ENCODE measurements at regions not wholly inside any gene's neighbourhood (a gene's known extent, or its start where the extent isn't known, plus 50 kb on each side); places are given as distances from the start of the nearest gene placed in this dataset.

DNA sequence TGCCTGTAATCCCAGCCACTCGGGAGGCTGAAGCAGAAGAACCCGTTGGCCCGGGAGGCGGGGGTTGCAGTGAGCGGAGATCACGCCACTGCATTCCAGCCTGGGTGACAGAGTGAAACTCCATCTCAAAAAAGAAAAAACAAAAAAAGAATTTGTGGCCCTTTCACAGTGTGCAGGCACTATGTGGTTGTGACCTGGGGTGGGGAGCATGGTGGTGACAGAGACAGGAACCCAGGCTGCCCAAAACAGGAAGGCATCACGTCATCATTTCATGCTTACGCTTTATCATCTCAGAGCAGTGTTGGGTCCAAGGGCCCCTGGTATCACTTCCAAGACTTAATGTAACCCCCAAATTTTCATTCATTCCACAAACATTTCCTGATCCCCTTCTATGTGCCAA lies 175.7 kb upstream of the GSC start:
- no peaks in the 10 kb centered on the region for H3K27me3 ChIP-seq (ENCODE audit: insufficient read depth, low read length)
- no peaks in the 10 kb centered on the region for H3K23me2 ChIP-seq (ENCODE audit: insufficient read length, low read depth, low read length, poor library complexity, severe bottlenecking)
- no peak overlapping the region for H2AFZ ChIP-seq (ENCODE audit: low read length)
- H3K9me3 Mint-ChIP-seq, result peaks cover 5 to 8% of the 10 kb centered on the region in 2 experiments; a peak in 4 of 5 replicates
- H2AK5ac ChIP-seq (ENCODE audit: insufficient read length, low read length), result no peak overlapping the region
- no peak overlapping the region for H3K14ac ChIP-seq (ENCODE audit: insufficient read depth, low read length)
- no peak overlapping the region for H3K56ac ChIP-seq (ENCODE audit: insufficient read length, low read depth, low read length)
- H2BK20ac ChIP-seq (ENCODE audit: low read depth, low read length, poor library complexity, severe bottlenecking), result no peak overlapping the region
- H2BK12ac ChIP-seq (ENCODE audit: insufficient read length, low read depth, low read length), result no peak overlapping the region
- H3K23ac ChIP-seq (ENCODE audit: insufficient read length, low read depth, low read length), result no peak overlapping the region
- H2BK5ac ChIP-seq (ENCODE audit: insufficient read length, low read length), result no peak overlapping the region
- peaks cover 9% of the 10 kb centered on the region for H3K27me3 Mint-ChIP-seq (ENCODE audit: low read depth)
- H3K4me1 ChIP-seq (ENCODE audit: insufficient read depth, low read length), result no peaks in the 10 kb centered on the region
- no peak overlapping the region for H3K18ac ChIP-seq (ENCODE audit: insufficient read length, low read depth, low read length)
- no peak overlapping the region for H3K4me3 Mint-ChIP-seq
- no peaks in the 10 kb centered on the region for H3K36me3 Mint-ChIP-seq (ENCODE audit: insufficient read depth in 1 of 3, low read depth in 3 of 3)
- H2BK120ac ChIP-seq (ENCODE audit: low read depth, low read length, poor library complexity, severe bottlenecking), result no peak overlapping the region
- H3K4ac ChIP-seq (ENCODE audit: low read depth, low read length), result no peak overlapping the region
- H2BK15ac ChIP-seq (ENCODE audit: low read depth, low read length), result no peak overlapping the region
- no CpG with 5 or more reads among the region's 8 CpGs for WGBS (ENCODE audit: extremely low coverage, insufficient read length, low lambda C conversion rate)
- no peak for DNase-seq
- H3K9ac ChIP-seq (ENCODE audit: extremely low read depth, insufficient read length, low read length), result no peak overlapping the region
- no peak overlapping the region for H4K8ac ChIP-seq (replicated peaks; ENCODE audit: insufficient read length, low read depth, low read length)
- no peak overlapping the region for H4K5ac ChIP-seq (ENCODE audit: insufficient read length, low read depth, low read length)
- no peaks in the 10 kb centered on the region for H3K79me2 ChIP-seq (ENCODE audit: insufficient read depth, low read length)
- no peak overlapping the region for H3K27ac ChIP-seq (ENCODE audit: insufficient read length, low read depth, low read length)
- H4K91ac ChIP-seq (ENCODE audit: insufficient read length, low read depth, low read length), result no peak overlapping the region
- H3K4me2 ChIP-seq (ENCODE audit: insufficient read depth, insufficient read length, low read length), result no peak overlapping the region
- H3T11ph ChIP-seq (ENCODE audit: low read length), result no peak overlapping the region
- H4K20me1 ChIP-seq (ENCODE audit: control insufficient read depth, insufficient read depth, insufficient read length), result no peaks in the 10 kb centered on the region
- H3K79me1 ChIP-seq (ENCODE audit: insufficient read depth, low read depth, low read length, poor library complexity, severe bottlenecking), result no peaks in the 10 kb centered on the region
- TF ChIP-seq CTCF (conservative IDR thresholded peaks at IDR 0.05), result no peak
- H3K27ac Mint-ChIP-seq, result no peak overlapping the region
- no peaks in the 10 kb centered on the region for H3K4me1 Mint-ChIP-seq
- H3K9me3 ChIP-seq (ENCODE audit: control insufficient read depth, low read depth, low read length), result no peaks in the 10 kb centered on the region

All from H9 (cell line).